ENCODE measurements at regions not wholly inside any gene's neighbourhood (a gene's known extent, or its start where the extent isn't known, plus 50 kb on each side); places are given as distances from the start of the nearest gene placed in this dataset.

- H3K79me2 ChIP-seq (ENCODE audit: control insufficient read depth, insufficient read depth, low read length, poor library complexity) = no peaks in the 10 kb centered on the region
- no peak overlapping the region for H2BK120ac ChIP-seq (ENCODE audit: insufficient read depth, low read length, poor library complexity)
- H3K27ac ChIP-seq (ENCODE audit: low read depth, low read length) = no peak overlapping the region
- H3K18ac ChIP-seq (ENCODE audit: low read length) = no peak overlapping the region
- no peaks in the 10 kb centered on the region for H3K4me1 ChIP-seq (ENCODE audit: control insufficient read depth in 1 of 2, insufficient read depth in 2 of 2, low read length in 2 of 2)
- H2AFZ ChIP-seq (ENCODE audit: insufficient read depth, low read length, poor library complexity) = no peak overlapping the region
- DNase-seq = no peak
- no peak overlapping the region for H3K4me2 ChIP-seq (ENCODE audit: low read length)
- H3K23ac ChIP-seq (ENCODE audit: low read length) = no peak overlapping the region
- H4K8ac ChIP-seq (ENCODE audit: low read depth, low read length) = no peak overlapping the region
- no peak overlapping the region for H4K91ac ChIP-seq (ENCODE audit: low read depth, low read length)
- WGBS (ENCODE audit: extremely low coverage, insufficient coverage, insufficient read length) = no CpG with 5 or more reads among the region's 9 CpGs
- no peak overlapping the region for H3K14ac ChIP-seq (ENCODE audit: low read length)
- H3K27me3 ChIP-seq (ENCODE audit: insufficient read depth, low read length) = no peaks in the 10 kb centered on the region
- peaks cover 3% of the 10 kb centered on the region for H3K9me3 ChIP-seq (ENCODE audit: insufficient read depth, low read depth, low read length)
- no peak overlapping the region for H2BK12ac ChIP-seq (ENCODE audit: low read length)
- H2AK5ac ChIP-seq (ENCODE audit: low read length) = no peak overlapping the region
- no peak overlapping the region for H4K12ac ChIP-seq (ENCODE audit: low read depth, low read length)
- H2BK5ac ChIP-seq (ENCODE audit: low read depth, low read length, poor library complexity) = no peak overlapping the region
- no peak overlapping the region for H3K9ac ChIP-seq (ENCODE audit: low read length)
- H3K4ac ChIP-seq (ENCODE audit: low read depth, low read length) = no peak overlapping the region
- no peak overlapping the region for H3K4me3 ChIP-seq (ENCODE audit: low read depth, low read length)
- H3K79me1 ChIP-seq (ENCODE audit: low read length) = no peaks in the 10 kb centered on the region
- H3K36me3 ChIP-seq (ENCODE audit: control insufficient read depth in 1 of 2, insufficient read depth in 2 of 2, low read length in 2 of 2) = no peaks in the 10 kb centered on the region
These were observed 84.3 kb downstream of the RRAGC start for GRCh38 chr1:38775175-38775845.

- no peaks in the 10 kb centered on the region for H3K79me2 ChIP-seq (ENCODE audit: control insufficient read depth, insufficient read depth, low read length, poor library complexity)
- H3K4me1 ChIP-seq (ENCODE audit: control insufficient read depth in 1 of 2, insufficient read depth in 2 of 2, low read length in 2 of 2) = no peaks in the 10 kb centered on the region
- H3K4ac ChIP-seq (ENCODE audit: low read depth, low read length) = no peak overlapping the region
- no peak overlapping the region for H4K12ac ChIP-seq (ENCODE audit: low read depth, low read length)
- H3K9ac ChIP-seq (ENCODE audit: low read length) = no peak overlapping the region
- H3K14ac ChIP-seq (ENCODE audit: low read length) = no peak overlapping the region
- no CpG with 5 or more reads among the region's 2 CpGs for WGBS (ENCODE audit: extremely low coverage, insufficient coverage, insufficient read length)
- no peak overlapping the region for H4K91ac ChIP-seq (ENCODE audit: low read depth, low read length)
- no peak for DNase-seq
- no peak overlapping the region for H3K4me2 ChIP-seq (ENCODE audit: low read length)
- no peak overlapping the region for H2BK12ac ChIP-seq (ENCODE audit: low read length)
- H3K23ac ChIP-seq (ENCODE audit: low read length) = no peak overlapping the region
- no peak overlapping the region for H3K4me3 ChIP-seq (ENCODE audit: low read depth, low read length)
- no peaks in the 10 kb centered on the region for H3K27me3 ChIP-seq (ENCODE audit: insufficient read depth, low read length)
- no peaks in the 10 kb centered on the region for H3K9me3 ChIP-seq (ENCODE audit: insufficient read depth, low read depth, low read length)
- H2AK5ac ChIP-seq (ENCODE audit: low read length) = no peak overlapping the region
- H4K8ac ChIP-seq (ENCODE audit: low read depth, low read length) = no peak overlapping the region
- no peak overlapping the region for H2BK120ac ChIP-seq (ENCODE audit: insufficient read depth, low read length, poor library complexity)
- no peak overlapping the region for H2AFZ ChIP-seq (ENCODE audit: insufficient read depth, low read length, poor library complexity)
- no peaks in the 10 kb centered on the region for H3K79me1 ChIP-seq (ENCODE audit: low read length)
- H2BK5ac ChIP-seq (ENCODE audit: low read depth, low read length, poor library complexity) = no peak overlapping the region
- no peak overlapping the region for H3K27ac ChIP-seq (ENCODE audit: low read depth, low read length)
- no peaks in the 10 kb centered on the region for H3K36me3 ChIP-seq (ENCODE audit: control insufficient read depth in 1 of 2, insufficient read depth in 2 of 2, low read length in 2 of 2)
- H3K18ac ChIP-seq (ENCODE audit: low read length) = no peak overlapping the region
These were observed 86.1 kb downstream of the RRAGC start for GRCh38 chr1:38773483-38773882.

- Histone ChIP-seq H3K79me1 (ENCODE audit: low read length) (no peaks in the 10 kb centered on the region), H2BK12ac (ENCODE audit: low read length) (no peak overlapping the region), H4K91ac (ENCODE audit: low read depth, low read length) (no peak overlapping the region), H3K4me3 (ENCODE audit: low read depth, low read length) (no peak overlapping the region), H2AK5ac (ENCODE audit: low read length) (no peak overlapping the region), H3K27ac (ENCODE audit: low read depth, low read length) (no peak overlapping the region), H2AFZ (ENCODE audit: insufficient read depth, low read length, poor library complexity) (no peak overlapping the region), H3K79me2 (ENCODE audit: control insufficient read depth, insufficient read depth, low read length, poor library complexity) (no peaks in the 10 kb centered on the region), H3K36me3 (ENCODE audit: control insufficient read depth in 1 of 2, insufficient read depth in 2 of 2, low read length in 2 of 2) (no peaks in the 10 kb centered on the region), H4K12ac (ENCODE audit: low read depth, low read length) (no peak overlapping the region), H3K4me1 (ENCODE audit: control insufficient read depth in 1 of 2, insufficient read depth in 2 of 2, low read length in 2 of 2) (no peaks in the 10 kb centered on the region), H3K4me2 (ENCODE audit: low read length) (no peak overlapping the region), H3K18ac (ENCODE audit: low read length) (no peak overlapping the region), H4K8ac (ENCODE audit: low read depth, low read length) (no peak overlapping the region), H3K9ac (ENCODE audit: low read length) (no peak overlapping the region), H2BK5ac (ENCODE audit: low read depth, low read length, poor library complexity) (no peak overlapping the region), H3K9me3 (ENCODE audit: insufficient read depth, low read depth, low read length) (no peaks in the 10 kb centered on the region), H3K4ac (ENCODE audit: low read depth, low read length) (no peak overlapping the region), H3K27me3 (ENCODE audit: insufficient read depth, low read length) (no peaks in the 10 kb centered on the region), H3K14ac (ENCODE audit: low read length) (no peak overlapping the region), H2BK120ac (ENCODE audit: insufficient read depth, low read length, poor library complexity) (no peak overlapping the region), H3K23ac (ENCODE audit: low read length) (no peak overlapping the region)
- no CpG with 5 or more reads among the region's 3 CpGs for WGBS (ENCODE audit: extremely low coverage, insufficient coverage, insufficient read length)
- no peak for DNase-seq
These were observed 86.6 kb downstream of the RRAGC start for GRCh38 chr1:38772953-38773352.

GRCh38 chr1:38772026-38772425 is 87.5 kb downstream of the RRAGC start:
- Histone ChIP-seq H3K9ac (ENCODE audit: low read length) (no peak overlapping the region), H3K18ac (ENCODE audit: low read length) (no peak overlapping the region), H3K23ac (ENCODE audit: low read length) (no peak overlapping the region), H3K4me3 (ENCODE audit: low read depth, low read length) (no peak overlapping the region), H3K27ac (ENCODE audit: low read depth, low read length) (no peak overlapping the region), H4K91ac (ENCODE audit: low read depth, low read length) (no peak overlapping the region), H3K79me1 (ENCODE audit: low read length) (no peaks in the 10 kb centered on the region), H3K9me3 (ENCODE audit: insufficient read depth, low read depth, low read length) (no peaks in the 10 kb centered on the region), H3K4ac (ENCODE audit: low read depth, low read length) (no peak overlapping the region), H3K79me2 (ENCODE audit: control insufficient read depth, insufficient read depth, low read length, poor library complexity) (no peaks in the 10 kb centered on the region), H2BK120ac (ENCODE audit: insufficient read depth, low read length, poor library complexity) (no peak overlapping the region), H3K36me3 (ENCODE audit: control insufficient read depth in 1 of 2, insufficient read depth in 2 of 2, low read length in 2 of 2) (no peaks in the 10 kb centered on the region), H3K27me3 (ENCODE audit: insufficient read depth, low read length) (no peaks in the 10 kb centered on the region), H2AK5ac (ENCODE audit: low read length) (no peak overlapping the region), H2BK5ac (ENCODE audit: low read depth, low read length, poor library complexity) (no peak overlapping the region), H3K4me2 (ENCODE audit: low read length) (no peak overlapping the region), H4K8ac (ENCODE audit: low read depth, low read length) (no peak overlapping the region), H3K14ac (ENCODE audit: low read length) (no peak overlapping the region), H4K12ac (ENCODE audit: low read depth, low read length) (no peak overlapping the region), H2BK12ac (ENCODE audit: low read length) (no peak overlapping the region), H2AFZ (ENCODE audit: insufficient read depth, low read length, poor library complexity) (no peak overlapping the region), H3K4me1 (ENCODE audit: control insufficient read depth in 1 of 2, insufficient read depth in 2 of 2, low read length in 2 of 2) (no peaks in the 10 kb centered on the region)
- DNase-seq = no peak
- WGBS (ENCODE audit: extremely low coverage, insufficient coverage, insufficient read length) = no CpG with 5 or more reads among the region's 4 CpGs

Measured in trophoblast cell (in vitro differentiated cells and primary cell).